IMR-90 (cell line): ENCODE measurements at regions not wholly inside any gene's neighbourhood (a gene's known extent, or its start where the extent isn't known, plus 50 kb on each side); places are given as distances from the start of the nearest gene placed in this dataset.

ENCODE experiments used
- ATAC-seq: fragments of 200-7000 bp; cut with Tn5 transposase; 2 replicates; pipeline ENCODE4 v1.9.1; 2020; ENCODE audit warnings: low read depth, mild to moderate bottlenecking, moderate library complexity
- BruUV-seq: library from RNA; stranded (reverse); fragments of 400-500 nt; replicated peaks from 2 replicates; lab custom pipeline; 2021; lab: Mats Ljungman, UMichigan
- CTCF ChIA-PET: fragments of 300-600 bp; formaldehyde crosslinking; extraction: SDS; loops from one replicate; lab custom pipeline; 2021; ENCODE audit warnings: antibody characterized with exemption; lab: Yijun Ruan, JAX
- POLR2A ChIA-PET: fragments of 300-600 bp; sonication (Branson Sonifier 250); formaldehyde crosslinking; loops from one replicate; lab custom pipeline; 2022; ENCODE audit warnings: antibody characterized with exemption; ENCODE audit not compliant: unreplicated experiment; lab: Charles Lee
- DNase-seq: peaks from one replicate; pipeline ENCODE4 v3.0.0; 2013
- H2AFZ ChIP-seq: replicated peaks from 2 replicates; pipeline ENCODE3; 2013; ENCODE audit warnings: low read length, mild to moderate bottlenecking; ENCODE audit not compliant: poor library complexity
- H2AK5ac ChIP-seq: 2 replicates; pipeline ENCODE4 v1.6.1; 2013; ENCODE audit warnings: low read depth, low read length, inconsistent platforms
- H2AK9ac ChIP-seq: replicated peaks from 2 replicates; pipeline ENCODE3; 2013; ENCODE audit warnings: mild to moderate bottlenecking, low read depth, low read length, moderate library complexity; ENCODE audit not compliant: poor library complexity
- H2BK120ac ChIP-seq: 2 replicates; pipeline ENCODE4 v1.6.1; 2013; ENCODE audit warnings: low read depth, low read length, inconsistent platforms
- H2BK15ac ChIP-seq: 3 replicates; pipeline ENCODE4 v1.6.1; 2013; ENCODE audit warnings: low read depth, low read length, inconsistent platforms
- H2BK20ac ChIP-seq: 2 replicates; pipeline ENCODE4 v1.6.1; 2013; ENCODE audit warnings: low read depth, mild to moderate bottlenecking, inconsistent platforms, low read length, moderate library complexity
- H2BK5ac ChIP-seq: 2 replicates; pipeline ENCODE4 v1.6.1; 2013; ENCODE audit warnings: mild to moderate bottlenecking, low read depth, low read length, inconsistent platforms; ENCODE audit not compliant: poor library complexity, severe bottlenecking
- H3K14ac ChIP-seq: replicated peaks from 2 replicates; pipeline ENCODE4 v1.6.1; 2013; ENCODE audit warnings: low read depth, low read length, inconsistent platforms
- H3K18ac ChIP-seq: 2 replicates; pipeline ENCODE4 v1.6.1; 2013; ENCODE audit warnings: low read depth, low read length, control low read depth
- H3K23ac ChIP-seq: 2 replicates; pipeline ENCODE4 v1.6.1; 2013; ENCODE audit warnings: low read depth, low read length, inconsistent platforms
- H3K27ac ChIP-seq: 2 replicates; pipeline ENCODE4 v1.5.1; 2013; ENCODE audit warnings: mild to moderate bottlenecking, control low read depth, low read length; ENCODE audit not compliant: insufficient read depth
- H3K27me3 ChIP-seq: 2 replicates; pipeline ENCODE4 v1.6.1; 2013; ENCODE audit warnings: low read length; ENCODE audit not compliant: control insufficient read depth, insufficient read depth
- H3K36me3 ChIP-seq: 2 replicates; pipeline ENCODE4 v1.6.1; 2013; ENCODE audit warnings: low read length, mixed read lengths; ENCODE audit not compliant: control insufficient read depth, insufficient read depth
- H3K4ac ChIP-seq: 2 replicates; pipeline ENCODE4 v1.6.1; 2013; ENCODE audit warnings: low read depth, low read length, inconsistent platforms
- H3K4me1 ChIP-seq: 2 replicates; pipeline ENCODE4 v1.6.1; 2013; ENCODE audit warnings: low read length, mixed read lengths; ENCODE audit not compliant: control insufficient read depth, insufficient read depth
- H3K4me2 ChIP-seq: 2 replicates; pipeline ENCODE4 v1.6.1; 2013; ENCODE audit warnings: low read depth, mild to moderate bottlenecking, control low read depth, low read length, moderate library complexity
- H3K4me3 ChIP-seq: 2 replicates; pipeline ENCODE4 v1.5.1; 2013; ENCODE audit warnings: low read depth, mild to moderate bottlenecking, control low read depth, low read length, moderate library complexity; ENCODE audit not compliant: insufficient read depth
- H3K56ac ChIP-seq: 2 replicates; pipeline ENCODE4 v1.6.1; 2013; ENCODE audit warnings: low read length, inconsistent platforms; ENCODE audit not compliant: insufficient read depth; ENCODE audit errors: extremely low read depth
- H3K79me1 ChIP-seq, 2 experiments: 2 replicates each; pipeline ENCODE4 v1.6.1; 2013; ENCODE audit warnings: low read length in 2 of 2, inconsistent platforms in 1 of 2, low read depth in 1 of 2
- H3K9ac ChIP-seq: 2 replicates; pipeline ENCODE4 v1.6.1; 2013; ENCODE audit warnings: low read depth, low read length, control low read depth
- H3K9me1 ChIP-seq: 2 replicates; pipeline ENCODE4 v1.6.1; 2013; ENCODE audit warnings: low read length, inconsistent platforms; ENCODE audit not compliant: insufficient read depth
- H3K9me3 ChIP-seq: 2 replicates; pipeline ENCODE4 v1.6.1; 2013; ENCODE audit warnings: low read length; ENCODE audit not compliant: control insufficient read depth, insufficient read depth
- H4K20me1 ChIP-seq: 2 replicates; pipeline ENCODE4 v1.6.1; 2013; ENCODE audit warnings: low read length, inconsistent platforms; ENCODE audit not compliant: insufficient read depth
- H4K5ac ChIP-seq: 2 replicates; pipeline ENCODE4 v1.6.1; 2013; ENCODE audit warnings: mild to moderate bottlenecking, low read depth, low read length, control low read depth
- H4K8ac ChIP-seq, 2 experiments: 2 replicates each; pipeline ENCODE4 v1.6.1; 2013; ENCODE audit warnings: low read depth in 2 of 2, low read length in 2 of 2, control low read depth in 1 of 2, inconsistent platforms in 1 of 2
- H4K91ac ChIP-seq: 2 replicates; pipeline ENCODE4 v1.6.1; 2013; ENCODE audit warnings: low read depth, low read length, inconsistent platforms; ENCODE audit not compliant: insufficient read depth
- BHLHE40 ChIP-seq: fragments of 150-350 bp; IDR thresholded peaks from 2 replicates; pipeline ENCODE4 v1.6.1; 2016; ENCODE audit warnings: mild to moderate bottlenecking, low read depth, low read length
- CEBPB ChIP-seq: IDR thresholded peaks from 2 replicates; pipeline ENCODE4 v1.6.1; 2012; ENCODE audit warnings: low read depth, low read length, improper control_type of control experiment
- CHD1 ChIP-seq: IDR thresholded peaks from 2 replicates; pipeline ENCODE4 v1.6.1; 2012; ENCODE audit warnings: low read depth, low read length, improper control_type of control experiment
- FOS ChIP-seq: fragments of 150-350 bp; IDR thresholded peaks from 2 replicates; pipeline ENCODE4 v1.6.1; 2016; ENCODE audit warnings: low read depth, low read length
- MAFK ChIP-seq: IDR thresholded peaks from 2 replicates; pipeline ENCODE4 v1.6.1; 2012; ENCODE audit warnings: low read depth, low read length, improper control_type of control experiment
- MAZ ChIP-seq: IDR thresholded peaks from 2 replicates; pipeline ENCODE4 v1.6.1; 2012; ENCODE audit warnings: low read depth, mild to moderate bottlenecking, low read length, improper control_type of control experiment, moderate library complexity, borderline replicate concordance
- NFE2L2 ChIP-seq: fragments of 150-350 bp; IDR thresholded peaks from 2 replicates; pipeline ENCODE4 v1.6.1; 2016; ENCODE audit warnings: low read depth, mild to moderate bottlenecking, low read length
- POLR2A ChIP-seq: IDR thresholded peaks from 2 replicates; pipeline ENCODE4 v1.6.1; 2012; ENCODE audit warnings: mild to moderate bottlenecking, low read depth, low read length
- RAD21 ChIP-seq: IDR thresholded peaks from 2 replicates; pipeline ENCODE4 v1.6.1; 2012; ENCODE audit warnings: low read length, improper control_type of control experiment
- RFX5 ChIP-seq: IDR thresholded peaks from 2 replicates; pipeline ENCODE4 v1.8.0; 2012; ENCODE audit warnings: low read depth, mild to moderate bottlenecking, low read length, moderate library complexity
- SMC3 ChIP-seq: fragments of 150-350 bp; IDR thresholded peaks from 2 replicates; pipeline ENCODE4 v1.6.1; 2016; ENCODE audit warnings: low read depth, mild to moderate bottlenecking, antibody characterized with exemption, low read length, moderate library complexity
- WGBS, 2 experiments: methylation state at CpG; one replicate each; pipeline versions ENCODE4 v1.1.5 to v1.1.7; 2013; ENCODE audit warnings: missing lambda C conversion rate in 2 of 2; ENCODE audit not compliant: insufficient read length in 1 of 2; ENCODE audit errors: extremely low coverage in 2 of 2; 5-methylcytosine and 5-hydroxymethylcytosine counted together
- dilution Hi-C: fragments of 300-500 bp; cut with HindIII; formaldehyde crosslinking; loops from one replicate; pipeline ENCODE4 v1.14.3; 2018; ENCODE audit warnings: low sequenced_read_pairs; ENCODE audit not compliant: unreplicated experiment
- in situ Hi-C: fragments of 300-500 bp; cut with MboI; formaldehyde crosslinking; loops from 3 replicates; pipeline ENCODE4 v1.14.3; 2019; ENCODE audit warnings: low sequenced_read_pairs, inconsistent platforms, mixed read lengths
- intact Hi-C: fragments of 100-400 bp; cut with micrococcal nuclease; formaldehyde crosslinking; loops from 2 replicates; pipeline ENCODE4 v1.10.0; 2022
- TF ChIP-seq, protein P1 (sequence below): fragments of 150-350 bp; IDR thresholded peaks from 2 replicates; pipeline ENCODE4 v1.6.1; 2016; ENCODE audit warnings: low read depth, mild to moderate bottlenecking, low read length, moderate library complexity, borderline replicate concordance
- TF ChIP-seq, protein P2 (sequence below): fragments of 150-350 bp; IDR thresholded peaks from 2 replicates; pipeline ENCODE4 v1.6.1; 2017; ENCODE audit warnings: mild to moderate bottlenecking, antibody characterized with exemption, low read length, low read depth
- TF ChIP-seq, protein P3 (sequence below): conservative IDR thresholded peaks from 2 replicates; pipeline ENCODE4 v1.5.1; 2012; ENCODE audit warnings: mild to moderate bottlenecking, low read depth, low read length, improper control_type of control experiment

DNA sequence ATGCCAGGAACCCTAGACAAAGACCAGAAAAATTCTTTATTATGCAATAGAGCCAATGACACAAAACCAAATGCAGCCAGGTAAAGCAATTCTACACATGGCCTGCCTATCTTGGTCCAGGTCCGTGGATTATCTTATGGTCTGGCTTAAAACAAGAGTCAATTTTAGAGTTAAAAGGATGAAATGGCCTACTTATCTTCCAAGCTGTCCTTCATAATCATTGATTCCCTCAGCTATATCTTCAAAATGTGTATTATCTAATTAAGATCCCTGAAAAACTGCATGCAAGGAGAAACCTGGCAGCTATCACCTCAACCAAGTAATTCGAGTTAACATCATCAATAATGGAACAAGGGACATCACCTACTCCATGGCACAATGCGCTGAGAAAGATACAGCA, 479.4 kb upstream of the NRP1 start:
- no peak overlapping the region for H3K4me3 ChIP-seq
- H3K4me1 ChIP-seq = no peaks in the 10 kb centered on the region
- no peak overlapping the region for H2AK5ac ChIP-seq
- H3K27me3 ChIP-seq = peaks cover 3% of the 10 kb centered on the region; the same call in 1 of the 2 replicates
- POLR2A ChIA-PET = no interaction called here
- H3K9me1 ChIP-seq = no peaks in the 10 kb centered on the region
- in situ Hi-C loops = no loop called here
- CTCF ChIA-PET = interaction anchor here (0.6 kb wide), 1 partner anchor 147 kb away, joined by 4 read pairs; no protein-coding TSS in a partner anchor
- H4K91ac ChIP-seq = no peak overlapping the region
- H2AFZ ChIP-seq = no peak overlapping the region
- no peaks in the 10 kb centered on the region for H3K36me3 ChIP-seq
- TF ChIP-seq, protein P1, sequence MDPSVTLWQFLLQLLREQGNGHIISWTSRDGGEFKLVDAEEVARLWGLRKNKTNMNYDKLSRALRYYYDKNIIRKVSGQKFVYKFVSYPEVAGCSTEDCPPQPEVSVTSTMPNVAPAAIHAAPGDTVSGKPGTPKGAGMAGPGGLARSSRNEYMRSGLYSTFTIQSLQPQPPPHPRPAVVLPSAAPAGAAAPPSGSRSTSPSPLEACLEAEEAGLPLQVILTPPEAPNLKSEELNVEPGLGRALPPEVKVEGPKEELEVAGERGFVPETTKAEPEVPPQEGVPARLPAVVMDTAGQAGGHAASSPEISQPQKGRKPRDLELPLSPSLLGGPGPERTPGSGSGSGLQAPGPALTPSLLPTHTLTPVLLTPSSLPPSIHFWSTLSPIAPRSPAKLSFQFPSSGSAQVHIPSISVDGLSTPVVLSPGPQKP = no peak
- TF ChIP-seq NFE2L2 (no peak), RFX5 (no peak), MAZ (no peak), CHD1 (no peak), POLR2A (no peak), FOS (no peak), CEBPB (no peak), SMC3 (no peak), RAD21 (no peak), MAFK (no peak), BHLHE40 (no peak)
- TF ChIP-seq, protein P2, sequence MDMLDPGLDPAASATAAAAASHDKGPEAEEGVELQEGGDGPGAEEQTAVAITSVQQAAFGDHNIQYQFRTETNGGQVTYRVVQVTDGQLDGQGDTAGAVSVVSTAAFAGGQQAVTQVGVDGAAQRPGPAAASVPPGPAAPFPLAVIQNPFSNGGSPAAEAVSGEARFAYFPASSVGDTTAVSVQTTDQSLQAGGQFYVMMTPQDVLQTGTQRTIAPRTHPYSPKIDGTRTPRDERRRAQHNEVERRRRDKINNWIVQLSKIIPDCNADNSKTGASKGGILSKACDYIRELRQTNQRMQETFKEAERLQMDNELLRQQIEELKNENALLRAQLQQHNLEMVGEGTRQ = no peak
- TF ChIP-seq, protein P3, sequence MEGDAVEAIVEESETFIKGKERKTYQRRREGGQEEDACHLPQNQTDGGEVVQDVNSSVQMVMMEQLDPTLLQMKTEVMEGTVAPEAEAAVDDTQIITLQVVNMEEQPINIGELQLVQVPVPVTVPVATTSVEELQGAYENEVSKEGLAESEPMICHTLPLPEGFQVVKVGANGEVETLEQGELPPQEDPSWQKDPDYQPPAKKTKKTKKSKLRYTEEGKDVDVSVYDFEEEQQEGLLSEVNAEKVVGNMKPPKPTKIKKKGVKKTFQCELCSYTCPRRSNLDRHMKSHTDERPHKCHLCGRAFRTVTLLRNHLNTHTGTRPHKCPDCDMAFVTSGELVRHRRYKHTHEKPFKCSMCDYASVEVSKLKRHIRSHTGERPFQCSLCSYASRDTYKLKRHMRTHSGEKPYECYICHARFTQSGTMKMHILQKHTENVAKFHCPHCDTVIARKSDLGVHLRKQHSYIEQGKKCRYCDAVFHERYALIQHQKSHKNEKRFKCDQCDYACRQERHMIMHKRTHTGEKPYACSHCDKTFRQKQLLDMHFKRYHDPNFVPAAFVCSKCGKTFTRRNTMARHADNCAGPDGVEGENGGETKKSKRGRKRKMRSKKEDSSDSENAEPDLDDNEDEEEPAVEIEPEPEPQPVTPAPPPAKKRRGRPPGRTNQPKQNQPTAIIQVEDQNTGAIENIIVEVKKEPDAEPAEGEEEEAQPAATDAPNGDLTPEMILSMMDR = no peak
- no peak overlapping the region for H3K23ac ChIP-seq
- no peak overlapping the region for H2BK5ac ChIP-seq
- H3K9me3 ChIP-seq = no peaks in the 10 kb centered on the region
- H3K4ac ChIP-seq = no peak overlapping the region
- H3K56ac ChIP-seq = no peak overlapping the region
- H2BK15ac ChIP-seq = no peak overlapping the region
- BruUV-seq = no TSS peak
- H2BK120ac ChIP-seq = no peak overlapping the region
- H3K18ac ChIP-seq = no peak overlapping the region
- DNase-seq (no peak), ATAC-seq (no peak)
- no peak overlapping the region for H2BK20ac ChIP-seq
- H4K8ac ChIP-seq = no peak overlapping the region
- no peak overlapping the region for H3K27ac ChIP-seq
- no peak overlapping the region for H4K5ac ChIP-seq
- WGBS, 2 experiments = 50% methylated on average over 2 of the region's 3 CpGs; no CpG with 5 or more reads in 1 of the 2 experiments
- no peak overlapping the region for H3K4me2 ChIP-seq
- no peak overlapping the region for H2AK9ac ChIP-seq
- dilution Hi-C loops = no loop called here
- intact Hi-C loops = no loop called here
- no peaks in the 10 kb centered on the region for H3K79me1 ChIP-seq
- no peak overlapping the region for H3K14ac ChIP-seq
- H3K9ac ChIP-seq = no peak overlapping the region
- no peaks in the 10 kb centered on the region for H4K20me1 ChIP-seq
